GM21576 (cell line): ENCODE measurements at regions not wholly inside any gene's neighbourhood (a gene's known extent, or its start where the extent isn't known, plus 50 kb on each side); places are given as distances from the start of the nearest gene placed in this dataset.
A peak's percentile ranks its signal among the peaks of the same experiment; 100 is the strongest.

Experiments used
- ATAC-seq: cut with Tn5 transposase; IDR thresholded peaks from one replicate; pipeline ENCODE4 v1.9.1; 2021; ENCODE audit warnings: mild to moderate bottlenecking, moderate library complexity; ENCODE audit not compliant: unreplicated experiment

DNA sequence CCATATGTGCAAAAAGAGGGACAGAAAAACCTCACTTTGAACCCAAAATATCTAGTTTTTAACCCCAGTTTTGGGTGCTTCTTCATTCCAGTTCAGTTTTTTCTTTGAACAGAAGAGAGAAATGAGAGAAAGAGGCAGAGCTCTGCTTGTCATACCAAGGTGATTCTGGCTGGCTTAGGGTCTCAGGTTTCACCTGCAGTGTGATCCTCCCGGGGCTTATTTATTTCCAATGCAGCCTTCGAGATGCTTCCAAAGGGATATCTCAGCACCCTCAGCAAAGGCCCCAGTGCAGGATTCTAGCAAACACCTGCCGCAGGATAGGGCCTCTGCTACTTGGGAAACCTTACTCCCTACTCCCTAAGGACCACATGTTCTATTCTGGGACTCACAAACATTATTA, 131.3 kb downstream of the WDR11 start:
- ATAC-seq, result no peak

DNA sequence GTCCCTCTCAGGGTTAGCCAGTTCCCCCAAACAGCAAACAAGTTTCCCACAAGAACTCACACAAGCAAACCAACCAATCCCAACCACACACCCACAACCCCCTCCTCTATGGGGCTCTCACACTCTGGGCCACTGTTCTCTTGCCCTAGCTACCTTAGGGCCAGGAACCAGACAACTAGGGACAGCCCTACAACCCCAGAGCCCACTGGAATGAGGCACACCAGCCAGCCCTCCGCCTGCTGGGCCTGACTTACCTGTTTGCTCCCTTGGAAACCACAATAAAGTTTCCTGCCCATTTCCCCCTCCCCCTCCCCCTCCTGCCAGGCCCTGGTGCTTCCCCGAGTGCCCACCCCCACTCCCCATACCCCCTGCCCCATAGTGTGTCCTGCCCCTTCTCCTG, 132.6 kb downstream of the WDR11 start:
- no peak for ATAC-seq

DNA sequence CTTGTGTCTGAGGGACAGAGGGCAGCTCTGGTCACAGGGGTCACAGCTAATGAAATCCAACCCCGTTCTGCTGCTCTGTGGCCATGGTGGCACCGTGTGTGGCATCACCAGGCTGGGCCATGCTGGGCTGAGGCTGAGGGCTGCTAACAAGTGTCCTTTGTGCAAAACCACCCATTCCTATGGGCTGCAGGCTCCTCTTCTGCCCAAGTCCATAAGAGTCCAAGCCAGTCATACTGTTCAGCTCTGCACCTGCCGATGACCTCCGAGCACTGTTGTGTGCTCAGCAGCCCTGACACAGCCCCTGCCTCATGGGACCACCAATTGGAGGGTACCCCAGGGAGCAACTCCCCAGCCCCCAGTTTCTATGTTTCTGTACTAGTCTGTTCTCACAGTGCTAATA, 133.1 kb downstream of the WDR11 start:
- ATAC-seq, result no peak

DNA sequence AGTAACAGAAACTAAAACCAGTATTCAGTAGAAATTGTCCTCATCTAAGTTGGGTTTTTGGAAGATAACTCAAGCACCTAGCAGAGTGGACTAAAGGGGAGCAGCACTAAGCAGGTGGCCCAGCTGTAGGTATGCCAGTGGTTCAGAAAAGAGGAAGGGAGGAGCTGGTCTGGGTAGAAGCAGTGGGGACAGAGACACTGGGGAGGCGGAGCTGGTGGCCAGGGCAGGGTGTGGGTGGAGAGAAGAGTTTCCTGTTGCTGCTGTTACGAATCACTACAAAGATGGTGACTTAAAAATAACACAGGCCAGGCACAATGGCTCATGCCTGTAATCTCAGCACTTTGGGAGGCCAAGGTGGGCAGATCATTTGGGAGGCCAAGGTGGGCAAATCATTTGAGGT, 136.2 kb downstream of the WDR11 start:
- peak; percentile 67 for ATAC-seq

DNA sequence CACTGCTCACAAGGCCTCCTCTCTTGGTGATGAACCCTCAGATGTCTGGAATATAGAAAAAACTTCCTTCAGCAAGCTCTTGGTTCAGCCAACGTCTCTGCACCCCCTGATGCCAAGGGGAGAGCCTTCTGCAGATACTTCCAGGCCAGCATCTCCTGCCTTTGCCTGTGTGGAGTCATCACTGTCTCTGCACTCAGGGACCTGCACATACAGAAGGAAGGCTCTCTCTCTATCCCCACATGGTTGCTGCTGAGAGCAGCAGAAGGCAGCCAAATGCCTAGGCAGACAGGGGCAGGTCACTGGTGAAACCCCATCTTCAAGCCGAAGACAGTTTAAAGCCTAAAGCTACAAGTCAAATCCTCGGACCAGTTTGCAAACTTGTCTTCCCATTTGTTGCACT, 137.6 kb downstream of the WDR11 start:
- no peak for ATAC-seq

DNA sequence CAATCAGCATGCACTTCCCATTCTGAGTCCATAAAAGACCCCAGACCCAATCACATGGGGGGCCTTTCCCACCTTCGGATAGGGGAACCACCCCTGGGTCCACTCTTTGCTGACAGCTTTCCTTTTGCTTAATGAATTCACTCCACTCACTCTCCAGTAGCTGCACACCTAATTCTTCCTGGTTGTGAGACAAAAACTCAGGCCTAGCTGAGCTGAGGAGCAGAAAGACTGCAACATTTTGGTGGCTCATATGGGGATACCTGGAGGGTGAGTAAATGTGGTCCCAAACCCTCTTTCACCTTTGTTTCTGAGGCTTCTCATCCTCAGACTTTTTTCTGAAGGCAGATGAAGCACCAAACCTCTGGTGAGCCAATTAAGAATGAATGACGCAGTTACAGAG, 138.1 kb downstream of the WDR11 start:
- ATAC-seq, result no peak

DNA sequence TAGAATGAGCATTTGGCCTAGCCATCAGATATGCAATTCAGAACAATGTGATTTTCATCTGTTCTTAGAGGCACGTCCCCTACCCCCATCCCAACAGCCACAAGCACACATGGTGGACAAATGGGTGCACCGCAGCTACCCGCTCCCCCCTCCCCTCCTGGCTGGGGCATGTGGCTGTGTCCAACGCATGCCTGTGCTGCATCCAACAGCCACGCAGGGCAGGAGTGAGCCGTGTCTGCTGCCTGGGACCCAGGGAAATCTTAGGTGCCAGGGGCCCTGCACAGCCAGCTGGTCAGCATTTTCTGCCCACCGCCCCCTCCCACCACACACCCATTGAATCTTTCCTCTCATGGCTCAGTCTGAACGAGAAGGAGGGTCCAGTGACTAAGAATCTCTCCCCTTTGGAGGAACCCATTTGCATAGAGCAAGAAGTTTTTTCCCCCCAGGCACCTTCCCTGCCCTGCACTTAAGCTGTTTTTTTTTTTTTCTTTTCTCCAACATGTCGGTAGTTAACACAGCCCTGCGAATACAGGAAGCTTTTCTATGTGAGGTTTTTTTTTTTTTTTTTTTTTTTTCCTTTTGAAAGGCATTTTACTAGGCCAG, 138.9 kb downstream of the WDR11 start:
- no peak for ATAC-seq

DNA sequence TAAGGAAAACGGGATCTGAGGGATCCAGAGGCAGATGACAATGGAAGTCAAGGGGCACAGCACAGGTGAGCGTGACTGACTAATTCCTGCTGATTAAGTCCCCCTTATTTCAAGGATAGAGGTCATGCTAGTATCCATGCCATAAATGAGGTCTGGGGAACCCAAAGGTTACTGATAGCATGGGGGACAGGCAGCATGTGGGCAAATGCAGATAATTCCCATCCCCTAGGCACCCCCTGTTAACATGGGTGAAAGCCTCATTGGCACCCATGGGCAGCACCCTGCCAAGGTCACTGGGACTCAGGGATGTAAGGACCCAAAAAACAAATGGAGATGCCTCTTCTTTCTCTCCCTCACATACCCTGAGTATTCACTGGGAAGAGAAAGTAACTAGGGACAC, 139.7 kb downstream of the WDR11 start:
- ATAC-seq, result no peak

DNA sequence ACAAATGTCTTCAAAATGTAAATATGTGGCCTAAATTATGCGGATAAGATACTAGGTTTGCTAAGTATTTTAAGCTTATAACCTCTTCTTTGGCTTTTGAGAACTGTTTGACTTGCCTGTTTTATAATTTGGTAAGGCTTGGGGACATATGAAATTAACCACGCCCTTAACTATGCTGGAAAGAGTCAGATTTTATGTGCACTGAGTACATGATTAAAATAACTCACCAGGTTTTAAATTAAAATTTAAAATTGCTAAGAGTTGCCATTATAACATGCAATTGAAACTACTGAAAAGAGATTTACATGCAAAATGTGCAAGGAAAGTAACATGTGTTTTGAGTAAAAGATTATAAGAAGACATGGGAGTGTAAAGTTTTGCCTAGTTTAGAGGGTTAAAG, 141.9 kb downstream of the WDR11 start:
- ATAC-seq, result no peak

DNA sequence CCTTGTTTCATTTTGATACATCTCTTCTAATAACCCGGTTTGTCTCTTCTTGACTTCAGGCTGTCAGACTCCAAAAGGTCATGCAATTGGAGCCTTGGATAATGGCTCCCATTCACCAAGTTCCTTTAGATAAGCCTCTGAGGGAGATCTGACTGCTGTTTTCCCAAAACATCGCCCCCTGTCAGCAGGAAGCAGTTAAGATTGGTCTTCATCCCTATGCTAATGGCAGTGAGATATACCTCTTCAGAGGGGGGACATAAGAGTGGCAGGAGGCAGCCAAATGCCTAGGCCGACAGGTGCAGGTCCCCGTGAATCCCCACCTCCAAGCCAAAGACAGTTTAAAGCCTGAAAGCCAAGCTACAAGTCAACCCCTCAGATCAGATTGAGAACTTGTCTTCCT, 144.6 kb downstream of the WDR11 start:
- no peak for ATAC-seq

DNA sequence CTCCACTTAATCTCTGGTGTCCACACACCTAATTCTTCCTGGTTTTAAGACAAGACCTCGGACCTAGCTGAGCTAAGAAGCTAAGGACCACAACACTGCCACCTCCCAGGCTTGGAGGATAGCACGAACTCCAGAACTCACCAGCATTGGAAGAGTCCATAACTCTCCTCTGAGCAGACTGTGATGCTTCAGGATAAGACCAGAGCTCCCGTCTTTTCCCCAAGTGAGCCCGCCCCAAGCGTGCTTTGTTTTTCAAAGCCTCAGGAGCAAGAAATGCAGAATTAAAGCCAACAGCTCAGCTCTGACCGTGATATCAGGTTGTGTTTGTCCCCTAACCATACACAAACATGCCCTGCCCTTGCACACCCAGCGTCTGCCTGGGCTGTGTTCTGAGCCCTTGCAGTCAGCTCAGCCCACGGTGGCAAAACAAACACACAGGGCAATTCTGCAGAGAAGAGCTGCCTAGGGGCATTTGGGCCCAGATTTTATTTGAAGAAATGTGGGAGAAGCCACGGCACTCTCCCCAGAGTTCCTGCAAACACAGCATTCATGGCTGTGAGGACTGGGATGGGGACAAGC, 145.4 kb downstream of the WDR11 start:
- ATAC-seq, result no peak

DNA sequence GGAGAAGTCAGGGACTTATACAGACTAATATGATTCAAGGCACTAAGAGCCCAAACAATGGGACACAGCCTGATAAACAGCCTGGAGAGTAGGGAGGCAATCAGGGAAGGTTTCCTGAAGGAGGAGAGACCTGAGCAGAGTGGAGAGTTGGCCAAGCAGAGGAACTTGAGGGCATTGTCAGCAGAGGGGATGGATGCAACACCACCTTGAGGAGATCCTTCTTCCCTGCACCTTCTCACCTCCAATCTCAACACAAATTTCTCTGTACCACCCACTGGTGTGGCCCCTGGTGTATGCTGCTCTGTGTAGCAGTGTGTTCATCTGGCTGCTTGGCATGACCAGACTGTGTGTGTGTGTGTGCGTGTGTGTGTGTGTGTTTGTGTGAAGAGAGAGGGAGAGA, 146.2 kb downstream of the WDR11 start:
- ATAC-seq, result no peak

DNA sequence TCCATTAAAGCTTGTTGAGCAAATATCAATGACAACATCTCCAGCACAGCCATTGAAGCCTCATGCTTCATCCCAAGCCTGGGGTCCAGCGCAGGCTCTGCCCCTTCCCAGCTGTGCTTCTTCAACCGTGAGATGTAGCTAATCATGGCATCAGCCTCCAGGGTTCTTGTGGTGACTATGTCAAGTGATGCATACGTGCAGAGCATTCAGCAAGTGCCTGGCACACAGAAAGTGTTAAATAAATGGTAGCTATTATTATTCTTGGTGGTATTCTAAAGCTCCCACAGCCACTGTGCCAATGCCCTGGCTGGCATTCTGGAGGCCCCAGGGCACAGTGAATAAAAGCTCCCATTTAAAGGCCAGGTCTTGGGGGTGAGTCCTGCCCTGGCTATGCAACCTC, 146.6 kb downstream of the WDR11 start:
- no peak for ATAC-seq

DNA sequence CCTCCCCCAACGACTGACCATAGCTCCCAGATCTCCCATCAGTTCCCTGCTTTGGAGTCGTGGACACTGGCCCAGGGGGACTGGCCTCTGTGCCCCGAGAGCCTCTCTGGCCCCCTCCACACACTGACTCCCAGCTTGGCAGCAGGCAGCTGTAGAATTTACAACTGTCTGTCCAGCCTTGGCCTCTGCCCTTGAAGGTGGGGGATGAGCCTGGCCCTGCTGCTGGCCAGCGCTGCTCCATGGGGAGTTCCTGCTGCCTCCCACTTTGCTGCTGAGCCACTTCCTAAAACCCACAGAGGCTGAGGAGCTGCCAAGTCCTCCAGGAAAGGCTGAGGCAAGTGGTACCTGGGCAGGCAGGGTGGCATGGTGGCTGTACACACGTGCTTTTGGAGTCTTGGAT, 147.1 kb downstream of the WDR11 start:
- no peak for ATAC-seq

DNA sequence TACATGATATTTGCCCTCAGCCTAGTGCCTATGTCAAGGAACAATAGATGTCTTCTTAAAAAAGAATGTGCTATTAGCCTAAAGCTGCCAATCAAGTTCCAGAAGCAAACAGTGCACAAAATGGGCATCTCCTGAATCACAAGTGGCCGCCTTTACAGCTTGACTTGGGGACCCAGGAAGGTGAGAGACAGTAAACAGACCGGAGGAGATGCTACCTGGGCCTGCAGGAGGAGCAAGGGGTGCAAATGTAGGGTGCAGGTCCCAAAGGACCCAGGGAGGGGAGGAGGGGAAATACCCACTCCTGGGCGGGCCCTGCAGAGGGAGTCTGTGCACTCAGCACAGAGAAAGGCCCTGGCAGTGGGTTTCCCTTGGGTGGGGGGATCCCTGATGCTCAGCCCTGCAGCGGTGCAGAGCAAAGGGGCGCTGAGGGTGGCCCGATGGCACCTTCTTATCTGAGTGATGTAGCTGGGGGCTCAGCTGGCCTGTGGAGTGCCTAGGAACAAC, 147.7 kb downstream of the WDR11 start:
- no peak for ATAC-seq

DNA sequence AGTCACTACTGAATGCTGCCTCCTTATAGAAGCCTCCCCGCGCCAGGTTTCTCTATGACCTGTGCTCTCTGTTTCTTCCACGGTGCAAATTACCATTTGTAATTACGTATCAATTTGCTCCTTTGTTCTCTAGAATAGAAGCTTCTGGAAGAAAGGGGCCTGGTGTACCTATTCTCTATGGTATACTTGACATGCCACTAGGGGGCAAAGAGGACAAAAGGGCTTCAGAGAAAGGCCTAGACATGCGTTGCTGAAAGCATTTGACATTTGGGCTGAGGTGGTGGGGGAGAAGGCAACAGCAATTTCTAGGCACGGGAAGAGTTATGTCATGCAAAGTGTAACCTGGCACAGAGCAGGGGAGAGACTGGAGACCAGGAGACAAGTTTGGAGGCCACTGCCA, 148.7 kb downstream of the WDR11 start:
- no peak for ATAC-seq

DNA sequence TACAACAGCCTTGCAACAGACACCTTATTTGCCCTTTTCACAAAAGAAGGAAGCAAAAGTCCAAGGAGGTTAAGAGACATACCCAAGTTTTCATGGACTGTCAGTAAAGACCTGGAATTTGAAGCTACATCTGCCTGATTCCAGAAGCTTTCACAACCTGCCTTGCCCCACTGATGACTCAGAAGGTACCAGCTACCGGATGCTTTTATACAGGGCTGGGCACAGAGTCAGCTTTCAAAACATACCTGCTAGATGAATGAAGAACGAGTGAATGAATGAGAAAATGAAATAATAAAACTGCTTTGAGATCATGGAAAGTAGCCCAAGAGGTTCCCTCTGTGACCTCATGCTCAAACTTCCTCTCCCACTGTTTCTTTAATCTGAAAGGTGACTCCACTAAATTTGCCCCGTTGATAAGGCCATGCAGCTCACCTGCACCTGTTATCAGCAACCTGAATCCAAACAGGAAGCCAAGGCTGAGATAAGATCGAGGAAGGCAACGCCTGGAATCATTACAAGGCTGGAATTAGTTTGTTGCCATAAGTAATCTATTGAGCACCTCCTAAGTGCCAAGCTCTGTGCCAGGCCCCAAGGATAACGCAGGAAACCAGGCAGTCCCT, 151.5 kb downstream of the WDR11 start:
- ATAC-seq, result no peak

DNA sequence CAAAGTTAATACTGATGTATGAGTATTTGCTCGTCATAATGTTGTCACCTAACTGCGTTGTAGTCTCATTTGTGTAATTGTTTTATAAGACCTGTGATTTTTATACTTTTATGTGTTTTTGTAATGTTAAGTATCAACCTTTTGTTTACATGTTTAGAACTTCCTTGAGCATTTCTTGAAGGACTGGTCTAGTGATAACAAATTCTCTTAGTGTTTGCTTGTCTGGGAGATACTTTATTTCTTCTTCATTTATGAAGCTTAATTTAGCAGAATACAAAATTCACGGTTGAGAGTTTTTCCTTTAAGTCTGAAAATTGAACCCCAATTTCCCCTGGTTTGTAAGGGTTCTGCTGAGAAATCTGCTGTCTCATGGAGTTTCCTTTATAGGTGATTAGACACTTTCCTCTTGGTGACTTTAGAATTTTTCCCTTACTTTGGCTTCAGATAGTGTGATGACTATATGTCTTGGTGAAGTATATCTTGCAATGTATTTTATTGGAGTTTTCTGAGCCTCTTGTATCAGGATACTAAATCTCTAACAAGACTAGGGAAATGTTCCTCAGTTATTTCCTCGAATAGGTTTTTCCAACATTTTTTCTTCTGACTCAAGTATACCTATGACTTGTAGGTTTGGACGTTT, 154.9 kb downstream of the WDR11 start:
- no peak for ATAC-seq

DNA sequence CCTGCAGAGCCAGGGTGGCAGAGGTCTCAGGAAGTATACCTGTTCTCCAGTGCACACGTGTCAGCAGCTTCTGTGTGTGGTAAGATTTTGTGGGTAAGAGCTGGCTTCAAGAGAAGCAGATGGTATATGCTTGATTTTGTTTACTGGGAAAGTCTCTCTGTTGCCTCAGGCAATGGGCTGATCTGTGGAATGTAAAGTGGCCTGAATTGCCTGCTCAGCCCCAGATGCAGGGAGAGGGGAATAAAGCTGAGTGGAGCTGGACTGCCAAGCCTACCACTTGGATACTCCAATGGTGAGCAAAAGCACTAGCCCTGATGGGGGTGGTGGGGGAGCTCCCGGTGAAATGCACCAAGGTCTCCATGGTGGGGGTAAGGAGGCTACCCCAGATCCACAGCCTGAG, 156.1 kb downstream of the WDR11 start:
- no peak for ATAC-seq

DNA sequence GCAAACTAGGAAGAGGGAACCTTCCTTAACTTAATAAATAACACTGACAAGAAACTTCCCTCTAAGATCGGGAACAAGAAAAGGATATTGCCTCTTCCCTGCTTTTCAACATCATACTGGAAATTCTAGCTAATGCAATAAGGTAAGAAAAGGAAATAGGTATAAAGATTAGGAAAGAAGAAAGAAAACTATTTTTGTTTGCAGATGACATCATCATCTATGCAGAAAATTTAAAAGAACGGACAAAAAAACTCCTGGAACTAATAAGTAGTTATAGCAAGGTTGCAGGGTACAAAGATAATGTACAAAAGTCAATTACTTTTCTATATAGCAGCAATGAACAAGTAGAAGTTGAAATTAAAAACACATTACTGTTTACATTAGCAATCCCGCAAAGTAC, 164.8 kb downstream of the WDR11 start:
- ATAC-seq, result no peak

DNA sequence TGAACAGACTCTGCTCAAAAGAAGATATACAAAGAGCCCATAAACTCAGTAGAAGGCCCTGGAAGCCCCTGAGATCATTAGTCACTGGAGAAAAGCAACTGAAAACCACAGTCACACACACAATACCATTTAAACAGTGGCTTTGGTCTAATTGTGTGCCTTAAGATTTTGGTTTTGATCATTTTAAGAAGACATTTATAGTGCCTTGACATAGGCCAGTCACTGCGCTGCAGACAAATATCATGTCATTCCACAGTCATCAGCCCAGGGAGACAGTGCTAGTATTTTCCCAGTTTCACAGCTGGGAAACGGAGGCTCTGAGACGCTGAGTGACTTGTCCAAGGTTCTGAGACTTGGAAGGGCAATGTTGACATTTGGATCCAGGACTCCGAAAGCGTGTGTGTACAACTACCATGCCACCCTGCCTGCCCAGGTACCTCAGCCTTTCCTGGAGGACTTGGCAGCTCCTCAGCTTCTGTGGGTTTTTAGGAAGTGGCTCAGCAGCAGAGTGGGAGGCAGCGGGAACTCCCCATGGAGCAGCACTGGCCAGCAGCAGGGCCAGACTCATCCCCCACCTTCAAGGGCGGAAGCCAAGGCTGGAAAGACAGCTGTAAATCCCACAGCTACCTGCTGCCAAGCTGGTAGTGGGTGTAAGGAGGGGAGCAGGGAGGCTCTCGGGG, 173.9 kb downstream of the WDR11 start:
- ATAC-seq, result no peak

DNA sequence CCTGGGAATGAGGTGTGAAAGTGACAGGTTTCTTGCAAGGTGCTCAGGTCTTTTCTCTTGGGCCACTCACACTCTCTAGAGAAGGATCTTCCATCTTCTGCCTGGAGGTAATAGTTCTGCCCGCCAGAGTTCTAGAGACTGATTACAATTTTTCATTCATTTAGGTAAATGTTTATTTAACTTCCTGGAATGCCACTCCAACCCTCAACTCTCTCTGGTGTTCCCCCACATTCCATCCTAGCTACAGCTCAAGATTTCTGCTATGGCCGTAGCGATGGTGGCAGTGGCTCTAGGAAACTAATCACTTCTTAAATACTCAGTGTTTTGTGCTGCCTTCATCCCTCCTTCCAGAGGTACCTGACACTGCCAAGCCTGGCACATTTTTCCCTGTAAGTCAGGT, 174.6 kb downstream of the WDR11 start:
- no peak for ATAC-seq
